ENCODE measurements at regions not wholly inside any gene's neighbourhood (a gene's known extent, or its start where the extent isn't known, plus 50 kb on each side); places are given as distances from the start of the nearest gene placed in this dataset.
A peak's percentile ranks its signal among the peaks of the same experiment; 100 is the strongest.

GRCh38 chr2:118310681-118311429 is 222.6 kb downstream of the INSIG2 start:
- DNase-seq, result no peak

GRCh38 chr2:118309946-118310680 is 221.8 kb downstream of the INSIG2 start:
- no peak for DNase-seq

- DNase-seq, result no peak
Measured at GRCh38 chr2:118309257-118309945, 221.1 kb downstream of the INSIG2 start.

GRCh38 chr2:118307864-118308263 is 219.6 kb downstream of the INSIG2 start:
- DNase-seq, result no peak

- DNase-seq, result no peak
Measured at GRCh38 chr2:118301248-118301647, 213.0 kb downstream of the INSIG2 start.

GRCh38 chr2:118300832-118301231 is 212.6 kb downstream of the INSIG2 start:
- DNase-seq, result no peak

GRCh38 chr2:118296663-118297062 is 208.4 kb downstream of the INSIG2 start:
- no peak for DNase-seq

- no peak for DNase-seq
Measured at GRCh38 chr2:118295592-118296390, 207.5 kb downstream of the INSIG2 start.

- peak; percentile 10 for DNase-seq
Measured at GRCh38 chr2:118294063-118294462, 205.8 kb downstream of the INSIG2 start.

- no peak for DNase-seq
Measured at GRCh38 chr2:118292991-118293390, 204.7 kb downstream of the INSIG2 start.

- no peak for DNase-seq
Measured at GRCh38 chr2:118291251-118291880, 203.1 kb downstream of the INSIG2 start.

GRCh38 chr2:118290411-118291250 is 202.4 kb downstream of the INSIG2 start:
- no peak for DNase-seq

- no peak for DNase-seq
Measured at GRCh38 chr2:118279005-118279404, 190.7 kb downstream of the INSIG2 start.

- DNase-seq, result no peak
Measured at GRCh38 chr2:118278046-118278445, 189.8 kb downstream of the INSIG2 start.

- DNase-seq, result no peak
Measured at GRCh38 chr2:118274841-118275510, 186.7 kb downstream of the INSIG2 start.

- no peak for DNase-seq
Measured at GRCh38 chr2:118272391-118272790, 184.1 kb downstream of the INSIG2 start.

GRCh38 chr2:118269408-118270051 is 181.3 kb downstream of the INSIG2 start:
- DNase-seq, result no peak

GRCh38 chr2:118268268-118268667 is 180.0 kb downstream of the INSIG2 start:
- DNase-seq, result no peak

- DNase-seq, result no peak
Measured at GRCh38 chr2:118265873-118266455, 177.7 kb downstream of the INSIG2 start.
